AML-193 (cell line): ENCODE measurements at regions not wholly inside any gene's neighbourhood (a gene's known extent, or its start where the extent isn't known, plus 50 kb on each side); places are given as distances from the start of the nearest gene placed in this dataset.

Experiments
- DNase-seq, 2 experiments: peaks; one replicate each; lab custom pipeline; 2025; lab: John Stamatoyannopoulos, UW

DNA sequence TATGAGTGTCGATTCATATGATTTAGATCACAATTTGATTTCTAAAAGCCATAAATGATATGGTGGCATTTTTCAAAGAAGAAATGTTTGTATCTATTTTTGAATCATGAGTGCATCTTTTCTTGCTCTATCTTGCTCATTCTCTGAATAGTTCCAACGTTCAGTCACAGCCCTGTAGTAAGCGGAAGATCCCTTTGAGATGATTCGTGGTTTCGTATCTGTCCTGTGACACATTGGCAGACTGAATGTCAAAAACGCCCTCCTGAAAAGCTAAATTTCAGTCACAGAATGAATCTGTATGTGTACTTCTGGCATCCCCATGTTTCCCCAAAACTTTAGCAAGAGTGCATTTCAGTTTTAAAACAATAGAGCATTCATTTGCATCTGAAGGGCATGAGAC is 1066.9 kb upstream of the TENM3 start:
- no peak for DNase-seq

GRCh38 chr4:181181331-181181730 is 1061.9 kb upstream of the TENM3 start:
- no peak for DNase-seq

- no peak for DNase-seq
Measured at GRCh38 chr4:181189751-181190150, 1053.5 kb upstream of the TENM3 start.

DNA sequence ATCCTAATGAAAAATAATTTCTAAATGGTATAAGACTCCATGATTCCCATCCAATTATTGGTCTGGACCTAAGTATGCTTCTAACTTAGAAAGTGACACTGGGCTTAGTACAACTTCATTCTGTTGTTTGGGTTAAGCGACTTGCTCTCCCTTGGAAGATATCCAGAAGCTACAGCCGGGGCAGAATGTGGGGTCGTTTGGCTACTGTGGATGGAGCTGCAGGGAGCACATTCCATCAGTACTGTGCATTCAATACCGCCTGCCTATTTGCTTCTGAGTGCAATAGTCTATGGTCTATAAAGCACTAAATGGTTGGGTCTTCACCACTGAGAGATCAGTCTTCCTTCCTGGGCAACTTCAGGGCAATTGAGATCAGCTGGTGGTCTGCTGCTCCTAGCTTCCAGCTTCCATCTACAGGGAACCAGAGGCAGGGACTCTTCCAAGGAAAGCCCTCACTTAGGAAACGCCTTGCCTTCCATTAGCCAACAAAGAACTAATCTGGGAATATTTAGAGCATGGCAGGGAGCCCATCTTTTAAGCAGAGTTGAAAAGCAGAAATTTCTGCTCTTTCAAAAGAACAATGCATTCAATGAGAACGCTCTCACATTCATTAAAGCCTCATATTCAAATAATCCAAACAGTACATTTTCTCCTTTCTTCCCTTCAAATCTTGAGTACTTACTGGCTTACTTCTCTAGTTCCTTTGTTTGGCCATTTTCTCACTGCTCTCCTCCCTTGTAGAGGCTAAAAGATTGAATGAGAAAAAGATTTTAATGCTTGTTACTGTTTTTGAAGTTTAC is 1049.9 kb upstream of the TENM3 start:
- DNase-seq: no peak

DNA sequence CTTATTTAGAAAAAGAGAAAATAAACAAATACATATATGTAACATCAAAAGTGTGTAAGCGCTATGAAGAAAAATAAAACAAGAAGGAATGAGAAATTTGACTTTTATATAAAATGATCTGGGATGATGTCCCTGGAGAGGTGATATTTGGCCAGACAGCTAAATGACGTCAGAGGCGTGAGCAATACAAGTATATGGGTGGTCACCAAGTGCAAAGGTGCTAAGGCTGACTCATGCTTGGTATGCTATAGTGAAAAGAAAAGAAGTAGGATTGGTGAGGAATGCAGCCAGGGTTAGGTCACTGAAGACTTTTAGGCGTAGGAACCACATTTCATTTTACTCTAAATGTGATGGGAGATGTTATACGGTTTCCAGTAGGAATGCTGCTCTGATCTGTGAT is 1049.1 kb upstream of the TENM3 start:
- no peak for DNase-seq

DNA sequence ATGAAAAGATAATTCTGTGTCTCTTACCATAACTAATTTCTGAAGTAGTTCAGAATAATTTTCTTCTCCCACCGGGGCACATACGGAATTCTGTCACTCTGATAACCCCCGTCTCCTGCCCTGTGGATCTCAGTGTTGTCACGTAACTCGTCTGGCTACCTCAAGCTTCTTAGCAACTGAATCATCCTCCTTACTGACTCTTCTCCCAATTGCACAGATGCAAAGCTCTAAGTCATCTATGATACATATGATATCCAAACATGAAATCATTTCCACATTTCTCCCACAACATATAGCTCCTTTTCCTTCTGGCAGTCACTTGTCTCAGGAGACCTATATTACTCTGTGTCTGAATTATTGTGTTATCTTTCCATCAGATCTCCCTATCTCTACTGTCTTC is 1043.1 kb upstream of the TENM3 start:
- DNase-seq: no peak

GRCh38 chr4:181202240-181202639 is 1041.0 kb upstream of the TENM3 start:
- DNase-seq: no peak

DNA sequence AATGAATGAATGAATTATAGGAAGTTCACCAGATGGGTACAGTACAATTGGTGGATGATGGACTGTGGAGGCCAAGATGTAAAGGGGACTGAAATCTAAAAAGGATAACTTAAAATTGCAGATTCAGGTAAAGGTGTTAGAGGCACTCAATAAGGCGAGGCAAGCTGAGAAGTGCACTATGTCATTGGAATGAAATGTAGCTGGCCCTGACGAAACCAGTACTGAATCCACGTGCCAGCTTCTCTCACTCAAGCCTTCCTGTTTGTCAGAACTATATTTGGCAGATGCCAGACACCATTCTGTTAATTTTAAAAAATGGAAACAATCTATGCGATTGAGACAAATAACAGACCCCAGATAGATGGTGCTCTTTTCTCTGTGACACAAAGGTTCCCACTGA is 1039.1 kb upstream of the TENM3 start:
- DNase-seq: no peak

- DNase-seq: no peak
Measured at GRCh38 chr4:181213551-181213950, 1029.7 kb upstream of the TENM3 start.

DNA sequence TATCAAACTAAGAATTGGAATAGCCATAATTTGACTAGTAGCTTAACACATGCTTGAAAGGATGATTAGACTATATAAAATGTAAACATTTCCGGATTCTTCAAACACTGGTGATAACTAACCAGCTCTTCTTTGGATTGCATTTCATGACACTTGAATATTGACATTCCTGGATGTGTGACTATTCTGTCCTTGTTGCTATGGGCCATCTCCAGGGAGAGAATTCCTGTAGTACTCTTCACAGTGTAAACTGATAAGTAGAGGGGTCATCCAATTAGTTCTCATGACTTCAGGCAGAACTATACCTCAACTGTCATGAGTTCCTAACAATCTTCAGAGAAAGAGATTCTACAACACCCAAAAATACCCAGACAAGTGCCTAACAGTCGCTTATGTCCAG is 1026.7 kb upstream of the TENM3 start:
- DNase-seq: no peak

GRCh38 chr4:181219783-181220416 is 1023.3 kb upstream of the TENM3 start:
- DNase-seq: no peak

- DNase-seq: no peak
Measured at GRCh38 chr4:181224852-181225251, 1018.4 kb upstream of the TENM3 start.

GRCh38 chr4:181225616-181226261 is 1017.5 kb upstream of the TENM3 start:
- DNase-seq: no peak

DNA sequence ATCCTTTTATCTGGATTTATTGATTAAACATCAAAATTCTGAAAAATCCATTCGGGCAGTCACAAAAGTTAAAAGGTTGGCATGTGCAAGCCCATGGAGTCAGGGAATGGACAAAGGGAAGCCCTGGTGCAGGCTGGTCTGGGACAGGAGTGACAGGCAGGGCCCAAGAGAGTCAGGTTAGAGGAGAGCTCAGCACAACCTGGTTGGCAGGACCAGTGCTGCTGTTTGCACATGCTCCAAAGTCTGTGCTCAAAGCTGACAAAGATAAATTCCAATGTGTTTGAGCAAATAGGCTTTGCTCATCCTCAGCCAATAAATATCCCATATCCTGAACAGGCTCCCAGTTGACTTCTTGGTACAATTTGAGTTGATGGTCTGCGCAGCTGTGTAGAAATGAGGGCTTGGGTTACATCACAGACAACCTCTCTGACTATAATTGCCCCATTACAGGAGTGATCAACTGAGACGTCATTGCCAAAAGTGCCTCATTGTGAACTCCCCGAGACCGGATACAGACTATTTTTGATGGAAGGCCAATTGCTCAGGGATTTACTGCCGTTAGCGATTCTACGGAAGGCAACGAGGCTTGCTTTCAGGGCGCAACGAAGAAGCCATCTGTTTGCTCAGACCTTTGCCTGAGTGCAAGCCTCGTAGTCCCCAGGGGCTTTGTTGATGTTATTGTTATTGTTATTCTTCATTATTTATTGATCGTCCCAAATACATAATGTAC is 1008.1 kb upstream of the TENM3 start:
- DNase-seq: no peak

- no peak for DNase-seq
Measured at GRCh38 chr4:181245326-181245725, 997.9 kb upstream of the TENM3 start.

DNA sequence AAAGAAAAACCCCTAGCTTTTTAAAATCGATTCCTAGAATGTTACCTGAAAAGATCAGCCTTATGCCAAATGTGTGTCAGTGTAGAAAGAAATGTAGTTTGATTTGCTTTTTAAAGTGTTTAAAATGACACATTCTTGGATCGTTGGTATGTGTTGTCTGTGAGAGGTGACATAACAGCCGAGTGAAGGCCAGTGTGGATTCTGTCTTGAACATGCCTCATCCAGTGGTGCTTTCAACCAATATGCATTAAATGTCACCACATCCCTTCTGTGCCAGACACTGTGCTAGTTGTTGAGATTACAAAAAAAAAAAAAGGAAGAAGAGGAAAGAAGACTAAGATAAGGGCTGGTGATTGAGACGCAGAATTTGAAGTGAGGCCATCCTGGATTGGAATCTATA is 994.2 kb upstream of the TENM3 start:
- DNase-seq: no peak

DNA sequence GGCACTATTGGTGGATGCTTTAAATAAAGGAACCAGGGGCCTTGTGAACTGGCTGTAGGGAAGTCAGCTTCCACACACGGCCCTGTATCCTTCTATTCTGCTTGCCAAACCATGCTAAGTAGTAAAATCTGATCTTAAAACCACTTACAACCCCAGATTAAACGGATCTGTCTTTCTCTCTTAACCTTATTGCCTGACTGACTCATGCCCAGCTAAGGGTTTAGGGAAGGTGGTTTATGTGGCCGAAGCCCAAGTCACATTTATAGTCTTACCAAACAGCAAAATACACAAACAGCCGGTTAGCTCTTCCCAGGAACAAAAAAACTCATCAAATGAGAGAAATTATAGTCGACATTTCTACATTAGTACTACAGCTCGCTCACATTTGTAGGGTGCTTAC is 988.4 kb upstream of the TENM3 start:
- DNase-seq: no peak

- DNase-seq: no peak
Measured at GRCh38 chr4:181258569-181258968, 984.6 kb upstream of the TENM3 start.

GRCh38 chr4:181259081-181259709 is 984.0 kb upstream of the TENM3 start:
- DNase-seq: no peak

DNA sequence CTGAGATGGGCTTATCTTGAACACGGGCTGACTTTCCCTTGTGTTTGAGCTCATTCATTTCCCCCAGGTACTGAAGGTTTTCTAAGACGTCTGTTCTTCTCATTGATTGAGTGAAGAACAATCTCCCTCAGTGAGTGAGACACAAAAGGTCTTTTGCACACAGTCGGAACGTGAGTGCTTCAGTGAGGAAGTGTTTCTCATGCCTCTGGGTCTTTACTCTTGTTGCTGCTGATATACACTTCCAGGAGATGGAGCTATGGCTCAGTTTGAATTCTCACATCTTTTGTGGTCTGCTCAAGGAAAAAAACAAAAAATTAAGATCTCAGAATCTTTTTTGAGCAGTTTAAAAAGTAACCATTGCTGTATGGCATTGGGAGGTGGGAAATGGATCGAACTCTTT is 981.9 kb upstream of the TENM3 start:
- DNase-seq: no peak

DNA sequence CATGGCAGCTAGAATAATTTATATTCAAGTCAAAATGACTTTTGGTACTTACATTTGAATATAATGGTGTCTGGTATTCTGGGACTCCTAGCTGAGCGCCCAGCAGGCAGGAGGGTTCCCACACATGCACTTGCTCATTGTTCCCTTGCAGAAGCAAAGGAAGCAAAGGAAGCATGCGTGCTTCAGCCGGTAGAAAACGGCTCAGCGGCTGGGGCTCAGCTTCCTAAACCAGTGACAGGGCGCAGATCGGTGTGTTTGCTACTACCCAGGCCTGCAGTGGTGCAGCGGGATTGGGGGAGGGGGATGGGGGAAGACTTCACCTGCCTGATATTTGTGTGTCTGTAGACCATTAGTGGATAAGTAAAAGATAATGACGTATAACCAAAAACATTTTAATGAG is 978.3 kb upstream of the TENM3 start:
- no peak for DNase-seq

- no peak for DNase-seq
Measured at GRCh38 chr4:181265370-181265769, 977.8 kb upstream of the TENM3 start.
